ENCODE measurements at regions not wholly inside any gene's neighbourhood (a gene's known extent, or its start where the extent isn't known, plus 50 kb on each side); places are given as distances from the start of the nearest gene placed in this dataset.

DNA sequence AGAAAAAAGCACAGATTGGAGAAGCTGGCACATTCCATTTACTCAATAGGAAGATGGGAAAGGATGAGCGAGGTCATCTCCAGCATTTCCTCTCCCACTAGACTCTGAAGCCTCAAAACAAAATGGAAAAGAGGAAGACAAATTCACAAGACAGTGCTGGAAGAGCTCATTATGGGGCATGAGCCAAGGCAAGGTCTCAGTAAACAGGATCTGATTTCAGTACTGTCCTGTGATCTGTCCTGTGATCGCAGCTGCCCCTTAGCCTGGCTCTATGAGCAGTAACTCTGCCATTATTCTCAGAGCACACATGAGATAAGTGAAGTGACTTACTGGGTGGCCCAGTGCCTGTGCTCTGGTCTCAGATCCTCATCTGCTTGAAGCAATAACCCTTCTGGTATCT is 68.1 kb upstream of the SLC4A11 start:
- POLR2A ChIA-PET, result no interaction called here
- Mint-ChIP-seq H3K4me1 (ENCODE audit: low read depth, unreplicated experiment) (no peaks in the 10 kb centered on the region), H3K27ac (ENCODE audit: unreplicated experiment) (no peak overlapping the region), H3K36me3 (ENCODE audit: insufficient read depth, unreplicated experiment) (no peaks in the 10 kb centered on the region), H3K27me3 (ENCODE audit: insufficient read depth, unreplicated experiment) (peaks cover 3% of the 10 kb centered on the region), H3K4me3 (ENCODE audit: unreplicated experiment) (no peak overlapping the region), H3K9me3 (ENCODE audit: unreplicated experiment) (no peaks in the 10 kb centered on the region)
- no peak for DNase-seq
- H3K4me1 ChIP-seq, result no peaks in the 10 kb centered on the region
- no TSS peak for BruUV-seq (replicated peaks)
- no peaks in the 10 kb centered on the region for H3K27me3 ChIP-seq (replicated peaks; ENCODE audit: control insufficient read depth, insufficient read depth, low read length)
- TF ChIP-seq, protein P1, sequence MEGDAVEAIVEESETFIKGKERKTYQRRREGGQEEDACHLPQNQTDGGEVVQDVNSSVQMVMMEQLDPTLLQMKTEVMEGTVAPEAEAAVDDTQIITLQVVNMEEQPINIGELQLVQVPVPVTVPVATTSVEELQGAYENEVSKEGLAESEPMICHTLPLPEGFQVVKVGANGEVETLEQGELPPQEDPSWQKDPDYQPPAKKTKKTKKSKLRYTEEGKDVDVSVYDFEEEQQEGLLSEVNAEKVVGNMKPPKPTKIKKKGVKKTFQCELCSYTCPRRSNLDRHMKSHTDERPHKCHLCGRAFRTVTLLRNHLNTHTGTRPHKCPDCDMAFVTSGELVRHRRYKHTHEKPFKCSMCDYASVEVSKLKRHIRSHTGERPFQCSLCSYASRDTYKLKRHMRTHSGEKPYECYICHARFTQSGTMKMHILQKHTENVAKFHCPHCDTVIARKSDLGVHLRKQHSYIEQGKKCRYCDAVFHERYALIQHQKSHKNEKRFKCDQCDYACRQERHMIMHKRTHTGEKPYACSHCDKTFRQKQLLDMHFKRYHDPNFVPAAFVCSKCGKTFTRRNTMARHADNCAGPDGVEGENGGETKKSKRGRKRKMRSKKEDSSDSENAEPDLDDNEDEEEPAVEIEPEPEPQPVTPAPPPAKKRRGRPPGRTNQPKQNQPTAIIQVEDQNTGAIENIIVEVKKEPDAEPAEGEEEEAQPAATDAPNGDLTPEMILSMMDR (IDR thresholded peaks at IDR 0.05; ENCODE audit: insufficient read depth in 1 of 2, low read depth in 1 of 2, low read length in 1 of 2, severe bottlenecking in 1 of 2, unreplicated experiment in 1 of 2), result no peak
- intact Hi-C loops (cut with micrococcal nuclease; ENCODE audit: unreplicated experiment), result no loop called here
- no peaks in the 10 kb centered on the region for H3K36me3 ChIP-seq (ENCODE audit: control insufficient read depth, insufficient read depth, low read length)
- H3K4me3 ChIP-seq (ENCODE audit: low read depth, low read length), result no peak overlapping the region
- CTCF ChIA-PET, result interaction anchor here (2.2 kb wide), 1 partner anchor 10 kb away, joined by 7 read pairs; no protein-coding TSS in a partner anchor
- H3K9me3 ChIP-seq, result no peaks in the 10 kb centered on the region

DNA sequence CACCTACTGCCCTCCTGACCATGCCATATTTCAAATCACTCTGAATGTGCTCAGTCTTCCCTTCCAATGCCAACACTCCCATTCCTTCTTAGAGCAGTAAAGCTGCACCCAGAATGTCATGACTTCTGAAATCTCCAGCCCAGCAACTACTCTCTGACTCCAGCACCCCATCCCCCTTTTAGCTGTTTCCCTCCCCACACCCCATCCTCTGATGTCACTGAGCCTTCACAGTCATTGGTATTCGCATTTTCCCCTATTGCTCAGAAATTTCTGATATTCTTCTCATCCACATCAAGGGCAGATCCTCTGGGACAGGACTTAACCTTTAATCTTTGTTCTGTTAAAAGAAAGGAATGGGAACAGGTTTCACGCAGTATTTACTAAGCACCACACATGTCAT is 67.1 kb upstream of the SLC4A11 start:
- Histone ChIP-seq H3K4me1 (no peaks in the 10 kb centered on the region), H3K27me3 (replicated peaks; ENCODE audit: control insufficient read depth, insufficient read depth, low read length) (no peaks in the 10 kb centered on the region), H3K9me3 (no peaks in the 10 kb centered on the region), H3K36me3 (ENCODE audit: control insufficient read depth, insufficient read depth, low read length) (no peaks in the 10 kb centered on the region), H3K4me3 (ENCODE audit: low read depth, low read length) (no peak overlapping the region)
- H3K9me3 Mint-ChIP-seq (ENCODE audit: unreplicated experiment), result no peaks in the 10 kb centered on the region
- H3K36me3 Mint-ChIP-seq (ENCODE audit: insufficient read depth, unreplicated experiment), result no peaks in the 10 kb centered on the region
- no TSS peak for BruUV-seq (replicated peaks)
- H3K27ac Mint-ChIP-seq (ENCODE audit: unreplicated experiment), result no peak overlapping the region
- TF ChIP-seq, protein P1 (IDR thresholded peaks at IDR 0.05; ENCODE audit: insufficient read depth in 1 of 2, low read depth in 1 of 2, low read length in 1 of 2, severe bottlenecking in 1 of 2, unreplicated experiment in 1 of 2), result no peak
- H3K27me3 Mint-ChIP-seq (ENCODE audit: insufficient read depth, unreplicated experiment), result peaks cover 3% of the 10 kb centered on the region
- ChIA-PET CTCF (interaction anchor here (2.2 kb wide), 1 partner anchor 11 kb away, joined by 7 read pairs; no protein-coding TSS in a partner anchor), POLR2A (no interaction called here)
- intact Hi-C loops (cut with micrococcal nuclease; ENCODE audit: unreplicated experiment), result no loop called here
- no peak overlapping the region for H3K4me3 Mint-ChIP-seq (ENCODE audit: unreplicated experiment)
- no peaks in the 10 kb centered on the region for H3K4me1 Mint-ChIP-seq (ENCODE audit: low read depth, unreplicated experiment)
- no peak for DNase-seq

GRCh38 chr20:3304456-3304855 is 65.5 kb upstream of the SLC4A11 start:
- Mint-ChIP-seq H3K27me3 (ENCODE audit: insufficient read depth, unreplicated experiment) (no peaks in the 10 kb centered on the region), H3K9me3 (ENCODE audit: unreplicated experiment) (no peaks in the 10 kb centered on the region), H3K36me3 (ENCODE audit: insufficient read depth, unreplicated experiment) (no peaks in the 10 kb centered on the region), H3K27ac (ENCODE audit: unreplicated experiment) (no peak overlapping the region), H3K4me3 (ENCODE audit: unreplicated experiment) (no peak overlapping the region), H3K4me1 (ENCODE audit: low read depth, unreplicated experiment) (no peaks in the 10 kb centered on the region)
- no peak overlapping the region for H3K4me3 ChIP-seq (ENCODE audit: low read depth, low read length)
- no peaks in the 10 kb centered on the region for H3K27me3 ChIP-seq (replicated peaks; ENCODE audit: control insufficient read depth, insufficient read depth, low read length)
- POLR2A ChIA-PET, result no interaction called here
- BruUV-seq (replicated peaks), result no TSS peak
- H3K4me1 ChIP-seq, result no peaks in the 10 kb centered on the region
- intact Hi-C loops (cut with micrococcal nuclease; ENCODE audit: unreplicated experiment), result no loop called here
- no peaks in the 10 kb centered on the region for H3K36me3 ChIP-seq (ENCODE audit: control insufficient read depth, insufficient read depth, low read length)
- TF ChIP-seq, protein P1 (IDR thresholded peaks at IDR 0.05; ENCODE audit: insufficient read depth in 1 of 2, low read depth in 1 of 2, low read length in 1 of 2, severe bottlenecking in 1 of 2, unreplicated experiment in 1 of 2), result no peak
- no peak for DNase-seq
- CTCF ChIA-PET, result no interaction called here
- no peaks in the 10 kb centered on the region for H3K9me3 ChIP-seq

Measured in Caco-2 (cell line).